GM21367 (cell line): ENCODE measurements at regions not wholly inside any gene's neighbourhood (a gene's known extent, or its start where the extent isn't known, plus 50 kb on each side); places are given as distances from the start of the nearest gene placed in this dataset.
A peak's percentile ranks its signal among the peaks of the same experiment; 100 is the strongest.
"Not testable (repeated sequence)": the region's sequence is repeated elsewhere in the genome, so short reads cannot be mapped to it uniquely, and the experiment has no call there.

Experiments used
- ATAC-seq: cut with Tn5 transposase; IDR thresholded peaks from one replicate; pipeline ENCODE4 v1.9.1; 2021; ENCODE audit not compliant: unreplicated experiment

DNA sequence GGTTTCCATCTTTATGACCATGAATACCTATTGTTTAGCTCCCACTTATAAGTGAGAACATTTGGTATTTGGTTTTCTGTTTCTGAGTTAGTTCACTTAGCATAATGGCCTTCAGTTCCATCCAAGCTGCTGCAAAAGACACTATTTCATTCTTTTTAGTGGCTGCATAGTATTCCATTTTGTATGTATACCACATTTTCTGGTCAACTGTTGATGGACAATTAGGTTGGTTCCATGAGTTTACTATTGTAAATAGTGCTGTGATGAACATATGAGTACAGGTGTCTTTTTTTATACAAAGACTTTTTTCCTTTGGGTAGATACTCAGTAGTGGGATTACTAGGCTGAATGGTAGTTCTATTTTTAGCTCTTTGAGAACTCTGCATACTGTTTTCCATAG, 87.8 kb upstream of the GOT2 start:
- ATAC-seq: no peak

DNA sequence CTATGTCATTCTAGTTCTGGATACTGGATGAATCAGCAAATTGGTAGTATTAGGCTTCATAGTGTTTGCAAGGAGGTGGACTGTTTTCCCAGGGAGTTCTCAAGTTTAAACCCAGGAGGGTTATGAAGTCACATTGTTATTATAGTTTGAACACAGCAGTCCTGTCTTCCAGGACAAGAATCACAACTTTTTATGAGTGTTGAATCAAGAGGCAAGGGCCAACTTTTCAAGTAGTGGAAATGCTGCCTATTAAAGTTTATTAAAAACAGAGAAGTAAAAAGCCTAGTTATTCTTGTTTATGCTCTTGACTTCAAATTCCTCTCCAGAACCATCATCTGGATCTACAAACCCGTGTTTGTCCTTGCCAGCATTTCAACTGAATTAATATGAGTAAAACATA, 86.3 kb upstream of the GOT2 start:
- ATAC-seq: no peak

- no peak for ATAC-seq
Measured at GRCh38 chr16:58815181-58815888, 81.2 kb upstream of the GOT2 start.

DNA sequence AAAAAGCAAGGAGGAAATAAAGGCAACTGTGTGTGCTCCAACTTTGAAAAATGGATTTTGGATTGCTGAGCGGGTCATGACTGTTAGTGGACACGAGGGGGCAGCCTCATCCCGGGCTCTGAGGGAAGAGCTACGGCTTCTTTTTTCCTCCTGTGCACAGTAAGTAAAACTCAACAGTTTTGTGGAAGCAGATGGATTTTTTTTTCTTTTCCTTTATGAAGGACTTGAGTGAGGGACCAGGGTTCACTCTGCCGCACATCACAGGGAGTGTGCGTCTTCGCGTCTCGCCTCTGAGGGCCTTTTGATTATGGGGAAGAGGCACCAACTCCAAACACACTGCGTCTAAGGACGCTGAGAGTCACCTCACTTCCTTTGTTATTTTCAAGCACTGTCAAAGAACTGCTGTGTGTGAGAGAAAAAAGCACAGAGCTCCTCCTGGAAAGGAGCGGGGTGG, 80.3 kb upstream of the GOT2 start:
- peak; percentile 81 for ATAC-seq

- ATAC-seq: no peak
Measured at GRCh38 chr16:58809213-58809612, 75.1 kb upstream of the GOT2 start.

DNA sequence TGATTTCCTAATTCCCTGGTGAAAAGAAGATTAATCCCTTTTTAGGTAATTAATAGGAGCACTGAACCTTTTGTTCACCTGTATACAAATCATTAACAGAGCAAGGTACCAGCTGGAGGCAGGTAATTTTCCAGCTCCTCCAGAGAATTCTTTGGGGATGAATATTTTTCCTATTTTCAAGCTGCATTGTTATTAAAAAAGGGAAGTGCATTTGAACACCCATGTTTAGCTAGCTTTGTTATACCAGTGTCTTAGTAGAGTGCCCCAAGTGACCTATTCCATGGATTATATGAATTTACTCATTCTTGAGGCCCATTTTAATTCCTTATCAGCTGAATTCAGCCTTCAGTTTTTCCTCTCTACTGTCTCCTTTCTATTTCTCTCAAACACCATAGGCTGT, 73.2 kb upstream of the GOT2 start:
- no peak for ATAC-seq

DNA sequence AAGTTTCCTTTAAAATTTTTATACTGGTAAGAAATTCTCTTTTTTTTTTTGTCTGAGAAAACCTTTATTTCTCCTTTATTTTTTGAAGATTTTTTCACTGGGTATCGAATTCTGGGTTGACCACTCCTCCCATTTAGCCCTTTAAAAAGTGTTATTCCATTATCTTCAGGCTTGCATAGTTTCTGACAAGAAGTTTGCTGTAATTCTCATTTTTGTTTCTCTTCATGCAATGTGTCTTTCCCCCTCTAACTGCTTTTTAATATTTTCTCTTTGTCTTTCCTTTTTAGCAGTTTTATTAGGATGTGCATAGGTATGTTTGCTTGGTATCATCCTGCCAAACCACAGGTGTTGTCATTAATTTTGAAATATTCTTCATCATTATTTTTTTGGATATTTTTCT, 67.7 kb upstream of the GOT2 start:
- no peak for ATAC-seq

- no peak for ATAC-seq
Measured at GRCh38 chr16:58797137-58797801, 63.2 kb upstream of the GOT2 start.

- ATAC-seq: no peak
Measured at GRCh38 chr16:58793366-58793765, 59.2 kb upstream of the GOT2 start.

DNA sequence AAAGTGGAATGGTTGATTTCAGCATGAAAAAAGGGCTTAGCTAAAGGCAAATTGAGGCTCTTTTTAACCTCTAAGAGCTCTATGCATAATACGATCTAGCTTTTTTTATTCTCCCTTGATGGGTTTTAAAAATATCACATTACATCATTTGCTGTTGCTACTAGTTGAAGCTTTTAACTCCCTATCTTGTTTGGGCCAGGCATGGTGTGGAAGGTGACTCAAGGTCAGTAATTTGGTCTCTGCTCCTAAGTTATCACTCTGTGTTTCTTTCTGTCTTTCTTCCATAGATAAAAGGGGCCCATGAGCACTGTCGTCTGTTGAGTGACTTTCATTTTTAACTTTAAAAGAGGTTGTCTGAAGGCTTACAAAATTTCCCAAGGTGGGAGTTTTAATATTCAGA, 58.1 kb upstream of the GOT2 start:
- no peak for ATAC-seq

DNA sequence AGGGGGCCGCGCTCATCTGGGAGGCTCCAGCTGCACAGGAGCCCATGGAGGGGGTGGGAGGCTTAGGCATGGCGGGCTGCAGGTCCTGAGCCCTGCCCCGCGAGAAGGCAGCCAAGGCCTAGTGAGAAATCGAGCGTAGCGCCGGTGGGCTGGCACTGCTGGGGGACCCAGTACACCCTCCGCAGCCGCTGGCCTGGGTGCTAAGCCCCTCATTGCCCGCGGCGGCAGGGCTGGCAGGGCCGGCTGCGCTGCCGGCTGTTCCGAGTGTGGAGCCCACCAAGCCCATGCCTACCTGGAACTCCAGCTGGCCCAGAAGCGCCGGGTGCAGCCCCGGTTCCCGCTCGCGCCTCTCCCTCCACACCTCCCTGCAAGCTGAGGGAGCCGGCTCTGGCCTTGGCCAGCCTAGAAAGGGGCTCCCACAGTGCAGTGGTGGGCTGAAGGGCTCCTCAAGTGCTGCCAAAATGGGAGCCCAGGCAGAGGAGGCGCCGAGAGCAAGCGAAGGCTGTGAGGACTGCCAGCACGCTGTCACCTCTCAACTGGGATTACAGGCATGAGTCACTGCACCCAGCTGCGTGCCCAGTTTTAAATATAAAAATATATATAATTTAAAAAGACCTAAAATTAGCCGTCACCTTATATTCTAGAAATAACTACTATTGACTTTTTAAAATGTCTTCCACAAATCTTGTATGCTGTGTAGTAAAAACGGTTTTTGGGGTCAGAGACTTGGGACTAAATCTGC, 56.9 kb upstream of the GOT2 start:
- ATAC-seq: not testable (repeated sequence)

DNA sequence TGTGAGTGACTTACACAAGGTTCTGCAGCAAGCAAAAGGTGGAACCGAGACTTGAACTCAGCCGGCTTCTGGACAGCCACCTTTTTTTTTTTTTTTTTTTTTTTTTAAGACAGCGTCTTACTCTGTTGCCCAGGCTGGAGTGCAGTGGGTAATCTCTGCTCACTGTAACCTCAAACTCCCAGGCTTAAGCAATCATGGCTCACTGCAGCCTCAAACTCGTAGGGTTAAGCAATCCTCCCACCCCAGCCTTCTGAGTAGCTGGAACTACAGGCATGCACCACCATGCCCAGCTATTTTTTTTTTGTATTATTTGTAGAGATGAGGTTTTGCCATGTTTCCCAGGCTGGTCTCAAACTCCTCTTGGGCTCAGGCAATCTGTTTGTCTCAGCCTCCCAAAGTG, 55.2 kb upstream of the GOT2 start:
- ATAC-seq: no peak
